ENCODE measurements at regions not wholly inside any gene's neighbourhood (a gene's known extent, or its start where the extent isn't known, plus 50 kb on each side); places are given as distances from the start of the nearest gene placed in this dataset.

DNA sequence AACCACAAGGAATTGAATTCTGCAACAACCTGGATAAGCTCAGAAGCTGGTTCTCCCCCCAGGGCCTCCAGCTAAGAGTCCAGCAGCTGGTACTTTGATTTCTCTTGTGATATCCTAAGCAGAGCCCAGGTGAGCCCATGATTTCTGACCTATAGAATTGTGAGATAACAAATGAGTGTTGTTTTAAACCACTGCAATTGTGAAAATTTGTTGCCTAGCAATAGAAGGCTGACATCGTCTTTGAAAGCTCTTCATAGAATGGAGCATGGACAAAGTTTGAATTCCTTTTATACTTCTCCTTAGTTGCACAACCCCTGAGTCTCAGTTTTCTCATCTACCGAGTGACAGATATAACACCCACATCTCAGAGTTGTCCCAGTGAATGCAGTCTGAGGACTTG is 129.9 kb downstream of the TEX36 start:
- no peaks in the 10 kb centered on the region for H3K27me3 ChIP-seq (replicated peaks; ENCODE audit: control insufficient read depth, insufficient read depth, low read length)
- no peak for DNase-seq
- no TSS peak for BruUV-seq (replicated peaks)
- Mint-ChIP-seq H3K27me3 (ENCODE audit: insufficient read depth, unreplicated experiment) (no peaks in the 10 kb centered on the region), H3K9me3 (ENCODE audit: unreplicated experiment) (peaks cover 10% of the 10 kb centered on the region), H3K4me1 (ENCODE audit: low read depth, unreplicated experiment) (peaks cover 21% of the 10 kb centered on the region), H3K4me3 (ENCODE audit: unreplicated experiment) (no peak overlapping the region), H3K27ac (ENCODE audit: unreplicated experiment) (no peak overlapping the region), H3K36me3 (ENCODE audit: insufficient read depth, unreplicated experiment) (peaks cover 6% of the 10 kb centered on the region)
- TF ChIP-seq CTCF (IDR thresholded peaks at IDR 0.05; ENCODE audit: insufficient read depth in 1 of 2, low read depth in 1 of 2, low read length in 1 of 2, severe bottlenecking in 1 of 2, unreplicated experiment in 1 of 2), result no peak
- peaks cover 8% of the 10 kb centered on the region for H3K4me1 ChIP-seq
- ChIA-PET POLR2A (no interaction called here), CTCF (no interaction called here)
- H3K4me3 ChIP-seq (ENCODE audit: low read depth, low read length), result no peak overlapping the region
- no peaks in the 10 kb centered on the region for H3K36me3 ChIP-seq (ENCODE audit: control insufficient read depth, insufficient read depth, low read length)
- no peaks in the 10 kb centered on the region for H3K9me3 ChIP-seq
- intact Hi-C loops (cut with micrococcal nuclease; ENCODE audit: unreplicated experiment), result no loop called here

DNA sequence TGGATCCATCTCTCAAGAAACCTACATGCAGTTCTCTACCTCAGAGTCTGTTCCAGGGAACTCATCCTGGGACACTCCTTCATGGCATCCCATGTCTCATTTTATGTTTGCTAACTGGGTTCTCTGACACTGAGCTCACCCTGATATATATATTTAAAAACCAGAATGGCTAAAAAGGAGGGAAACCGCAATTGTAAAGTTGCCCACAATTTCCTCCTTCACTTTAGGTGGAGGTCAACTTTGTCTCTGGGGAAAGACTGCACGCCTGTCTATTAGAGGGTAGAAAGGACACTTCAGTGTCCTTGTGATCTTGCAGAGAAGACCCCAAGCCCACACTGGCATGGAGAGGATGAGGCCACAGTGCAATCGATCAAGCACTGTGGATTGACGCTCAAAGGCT is 131.7 kb downstream of the TEX36 start:
- TF ChIP-seq CTCF (IDR thresholded peaks at IDR 0.05; ENCODE audit: insufficient read depth in 1 of 2, low read depth in 1 of 2, low read length in 1 of 2, severe bottlenecking in 1 of 2, unreplicated experiment in 1 of 2), result no peak
- no peaks in the 10 kb centered on the region for H3K36me3 ChIP-seq (ENCODE audit: control insufficient read depth, insufficient read depth, low read length)
- intact Hi-C loops (cut with micrococcal nuclease; ENCODE audit: unreplicated experiment), result no loop called here
- H3K9me3 ChIP-seq, result no peaks in the 10 kb centered on the region
- H3K27me3 ChIP-seq (replicated peaks; ENCODE audit: control insufficient read depth, insufficient read depth, low read length), result no peaks in the 10 kb centered on the region
- no peak overlapping the region for H3K27ac Mint-ChIP-seq (ENCODE audit: unreplicated experiment)
- H3K36me3 Mint-ChIP-seq (ENCODE audit: insufficient read depth, unreplicated experiment), result no peaks in the 10 kb centered on the region
- H3K4me3 ChIP-seq (ENCODE audit: low read depth, low read length), result no peak overlapping the region
- no peaks in the 10 kb centered on the region for H3K4me1 ChIP-seq
- ChIA-PET CTCF (no interaction called here), POLR2A (no interaction called here)
- no peak overlapping the region for H3K4me3 Mint-ChIP-seq (ENCODE audit: unreplicated experiment)
- H3K9me3 Mint-ChIP-seq (ENCODE audit: unreplicated experiment), result peaks cover 10% of the 10 kb centered on the region
- H3K27me3 Mint-ChIP-seq (ENCODE audit: insufficient read depth, unreplicated experiment), result peaks cover 4% of the 10 kb centered on the region
- H3K4me1 Mint-ChIP-seq (ENCODE audit: low read depth, unreplicated experiment), result peaks cover 6% of the 10 kb centered on the region
- no TSS peak for BruUV-seq (replicated peaks)
- no peak for DNase-seq

DNA sequence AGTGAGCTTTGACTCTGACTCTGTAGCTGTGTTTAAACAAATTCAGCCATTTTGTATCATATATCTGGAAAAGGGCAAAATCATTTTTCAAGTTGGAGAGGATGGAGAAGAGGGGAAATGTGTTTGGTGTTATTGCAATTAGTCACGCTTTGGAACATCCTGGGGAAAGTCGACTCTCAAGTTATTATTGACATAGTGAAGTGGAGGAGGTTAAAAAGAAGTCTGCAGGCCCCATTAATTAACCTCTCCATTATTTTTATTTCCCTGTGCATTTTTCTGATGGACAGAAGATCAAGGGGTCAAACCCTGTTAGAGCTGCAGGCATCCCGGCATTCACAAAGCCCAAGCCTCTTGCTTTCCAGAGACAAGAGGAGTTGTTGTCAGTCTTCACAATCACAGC is 132.6 kb downstream of the TEX36 start:
- Histone ChIP-seq H3K9me3 (no peaks in the 10 kb centered on the region), H3K4me1 (no peaks in the 10 kb centered on the region), H3K4me3 (ENCODE audit: low read depth, low read length) (no peak overlapping the region), H3K27me3 (replicated peaks; ENCODE audit: control insufficient read depth, insufficient read depth, low read length) (no peaks in the 10 kb centered on the region), H3K36me3 (ENCODE audit: control insufficient read depth, insufficient read depth, low read length) (no peaks in the 10 kb centered on the region)
- Mint-ChIP-seq H3K4me1 (ENCODE audit: low read depth, unreplicated experiment) (no peaks in the 10 kb centered on the region), H3K36me3 (ENCODE audit: insufficient read depth, unreplicated experiment) (no peaks in the 10 kb centered on the region), H3K9me3 (ENCODE audit: unreplicated experiment) (peaks cover 10% of the 10 kb centered on the region), H3K4me3 (ENCODE audit: unreplicated experiment) (no peak overlapping the region), H3K27ac (ENCODE audit: unreplicated experiment) (no peak overlapping the region), H3K27me3 (ENCODE audit: insufficient read depth, unreplicated experiment) (peaks cover 5% of the 10 kb centered on the region)
- ChIA-PET POLR2A (no interaction called here), CTCF (no interaction called here)
- TF ChIP-seq CTCF (IDR thresholded peaks at IDR 0.05; ENCODE audit: insufficient read depth in 1 of 2, low read depth in 1 of 2, low read length in 1 of 2, severe bottlenecking in 1 of 2, unreplicated experiment in 1 of 2), result no peak
- no peak for DNase-seq
- no TSS peak for BruUV-seq (replicated peaks)
- intact Hi-C loops (cut with micrococcal nuclease; ENCODE audit: unreplicated experiment), result no loop called here
